ENCODE measurements at regions not wholly inside any gene's neighbourhood (a gene's known extent, or its start where the extent isn't known, plus 50 kb on each side); places are given as distances from the start of the nearest gene placed in this dataset.

- TF ChIP-seq ZNF513 (tag by site-specific recombination; IDR thresholded peaks at IDR 0.05) (no peak), ZNF202 (tag by site-specific recombination; IDR thresholded peaks at IDR 0.05; ENCODE audit: borderline replicate concordance) (no peak)
Measured at GRCh38 chrX:122434942-122435341, 749.1 kb upstream of the GRIA3 start (continued).

GRCh38 chrX:122439831-122440230, 744.2 kb upstream of the GRIA3 start:
- H3K27ac ChIP-seq (ENCODE audit: extremely low read depth, low read depth, low read length): no peak overlapping the region
- no peaks in the 10 kb centered on the region for H3K9me3 ChIP-seq (ENCODE audit: control insufficient read depth, insufficient read depth, low read depth, low read length)
- H3K36me3 ChIP-seq (ENCODE audit: control insufficient read depth in 2 of 2, insufficient read depth in 1 of 2, low read length in 2 of 2): no peaks in the 10 kb centered on the region
- ChIA-PET CTCF (no interaction called here), POLR2A (no interaction called here)
- no peaks in the 10 kb centered on the region for H3K4me1 ChIP-seq (ENCODE audit: control insufficient read depth, insufficient read depth, low read length)
- no peak overlapping the region for H3K4me3 ChIP-seq (ENCODE audit: low read depth, low read length)
- TF ChIP-seq BCL6B (tag by site-specific recombination; IDR thresholded peaks at IDR 0.05): no peak
- no peak for TF ChIP-seq ZNF24 (tag by site-specific recombination; IDR thresholded peaks at IDR 0.05)
- TF ChIP-seq ZNF18 (tag by site-specific recombination; IDR thresholded peaks at IDR 0.05): no peak
- TF ChIP-seq ZNF311 (tag by site-specific recombination; IDR thresholded peaks at IDR 0.05; ENCODE audit: borderline replicate concordance): no peak
- TF ChIP-seq ZNF202 (tag by site-specific recombination; IDR thresholded peaks at IDR 0.05; ENCODE audit: borderline replicate concordance): no peak
- no peak for TF ChIP-seq ZSCAN4 (tag by site-specific recombination; IDR thresholded peaks at IDR 0.05)
- no peak for TF ChIP-seq ZNF623 (tag by site-specific recombination; IDR thresholded peaks at IDR 0.05)
- TF ChIP-seq ZNF155 (tag by site-specific recombination; IDR thresholded peaks at IDR 0.05): no peak
- TF ChIP-seq ZNF518A (tag by site-specific recombination; conservative IDR thresholded peaks at IDR 0.05; ENCODE audit: low read depth): no peak
- TF ChIP-seq ZNF610 (tag by site-specific recombination; IDR thresholded peaks at IDR 0.05; ENCODE audit: borderline replicate concordance): no peak
- TF ChIP-seq ZBTB7A (tag by site-specific recombination; IDR thresholded peaks at IDR 0.05; ENCODE audit: low read depth): no peak
- TF ChIP-seq ZNF350 (tag by site-specific recombination; IDR thresholded peaks at IDR 0.05): no peak
- no peak for TF ChIP-seq ZNF391 (tag by site-specific recombination; IDR thresholded peaks at IDR 0.05; ENCODE audit: borderline replicate concordance, low read depth)
- TF ChIP-seq ZNF433 (tag by site-specific recombination; IDR thresholded peaks at IDR 0.05; ENCODE audit: low read depth): no peak
- TF ChIP-seq ZNF544 (tag by site-specific recombination; IDR thresholded peaks at IDR 0.05): no peak
- TF ChIP-seq ZNF621 (tag by site-specific recombination; IDR thresholded peaks at IDR 0.05): no peak
- no peak for TF ChIP-seq ZNF140 (tag by site-specific recombination; IDR thresholded peaks at IDR 0.05)
- TF ChIP-seq IKZF3 (tag by site-specific recombination; IDR thresholded peaks at IDR 0.05): no peak
